Kidney epithelial cell (primary cell): ENCODE measurements at regions not wholly inside any gene's neighbourhood (a gene's known extent, or its start where the extent isn't known, plus 50 kb on each side); places are given as distances from the start of the nearest gene placed in this dataset.
A peak's percentile ranks its signal among the peaks of the same experiment; 100 is the strongest.

Source experiments
- DNase-seq: peaks from one replicate; pipeline ENCODE4 v3.0.0-alpha.2; 2010; ENCODE audit warnings: low read depth
- H3K27me3 ChIP-seq: 2 replicates; pipeline ENCODE4 v1.6.0; 2011; ENCODE audit warnings: low read length; ENCODE audit not compliant: control insufficient read depth, insufficient read depth
- H3K36me3 ChIP-seq: 2 replicates; pipeline ENCODE4 v1.5.1; 2011; ENCODE audit warnings: low read length; ENCODE audit not compliant: control insufficient read depth, insufficient read depth
- H3K4me3 ChIP-seq: 2 replicates; pipeline ENCODE4 v1.5.1; 2011; ENCODE audit warnings: low read depth, mild to moderate bottlenecking, control low read depth, low read length
- CTCF ChIP-seq: IDR thresholded peaks from 2 replicates; pipeline ENCODE4 v1.5.1; 2011; ENCODE audit warnings: mild to moderate bottlenecking, moderate library complexity, low read length, control low read depth, inconsistent platforms; ENCODE audit not compliant: insufficient read depth, poor library complexity, severe bottlenecking

- H3K4me3 ChIP-seq = no peak overlapping the region
- no peak for DNase-seq
- H3K36me3 ChIP-seq = no peaks in the 10 kb centered on the region
- H3K27me3 ChIP-seq = no peaks in the 10 kb centered on the region
- no peak for TF ChIP-seq CTCF
These were observed 702.7 kb downstream of the EPM2A start for GRCh38 chr6:145032562-145033145.

GRCh38 chr6:145034664-145035063 is 700.7 kb downstream of the EPM2A start:
- no peak for TF ChIP-seq CTCF
- H3K4me3 ChIP-seq = no peak overlapping the region
- H3K27me3 ChIP-seq = no peaks in the 10 kb centered on the region
- no peaks in the 10 kb centered on the region for H3K36me3 ChIP-seq
- no peak for DNase-seq

GRCh38 chr6:145036236-145036635 is 699.1 kb downstream of the EPM2A start:
- H3K36me3 ChIP-seq = no peaks in the 10 kb centered on the region
- H3K4me3 ChIP-seq = no peak overlapping the region
- TF ChIP-seq CTCF = no peak
- no peak for DNase-seq
- H3K27me3 ChIP-seq = no peaks in the 10 kb centered on the region

GRCh38 chr6:145036848-145037567 is 698.3 kb downstream of the EPM2A start:
- no peak overlapping the region for H3K4me3 ChIP-seq
- no peak for TF ChIP-seq CTCF
- no peaks in the 10 kb centered on the region for H3K36me3 ChIP-seq
- H3K27me3 ChIP-seq = no peaks in the 10 kb centered on the region
- no peak for DNase-seq

- DNase-seq = no peak
- peak; percentile 11 for TF ChIP-seq CTCF
- Histone ChIP-seq H3K4me3 (no peak overlapping the region), H3K27me3 (no peaks in the 10 kb centered on the region), H3K36me3 (no peaks in the 10 kb centered on the region)
These were observed 692.8 kb downstream of the EPM2A start for GRCh38 chr6:145042559-145042958.

- TF ChIP-seq CTCF = no peak
- no peaks in the 10 kb centered on the region for H3K36me3 ChIP-seq
- H3K27me3 ChIP-seq = no peaks in the 10 kb centered on the region
- no peak overlapping the region for H3K4me3 ChIP-seq
- no peak for DNase-seq
These were observed 691.3 kb downstream of the EPM2A start for GRCh38 chr6:145043926-145044500.
